OCI-LY3 (cell line): ENCODE measurements at regions not wholly inside any gene's neighbourhood (a gene's known extent, or its start where the extent isn't known, plus 50 kb on each side); places are given as distances from the start of the nearest gene placed in this dataset.

Experiments used
- EZH2phosphoT487 ChIP-seq: fragments of 200-600 bp; shearing (Covaris generic); IDR thresholded peaks from 2 replicates; pipeline ENCODE4 v1.6.1; 2018; ENCODE audit warnings: antibody characterized with exemption, mixed run types, low read depth
- TF ChIP-seq, protein P1 (sequence below): fragments of 200-600, 300-600 bp; sonication (generic); IDR thresholded peaks from 2 replicates; pipeline ENCODE4 v1.5.1; 2014; ENCODE audit warnings: antibody characterized with exemption, low read length, low read depth

- TF ChIP-seq, protein P1, sequence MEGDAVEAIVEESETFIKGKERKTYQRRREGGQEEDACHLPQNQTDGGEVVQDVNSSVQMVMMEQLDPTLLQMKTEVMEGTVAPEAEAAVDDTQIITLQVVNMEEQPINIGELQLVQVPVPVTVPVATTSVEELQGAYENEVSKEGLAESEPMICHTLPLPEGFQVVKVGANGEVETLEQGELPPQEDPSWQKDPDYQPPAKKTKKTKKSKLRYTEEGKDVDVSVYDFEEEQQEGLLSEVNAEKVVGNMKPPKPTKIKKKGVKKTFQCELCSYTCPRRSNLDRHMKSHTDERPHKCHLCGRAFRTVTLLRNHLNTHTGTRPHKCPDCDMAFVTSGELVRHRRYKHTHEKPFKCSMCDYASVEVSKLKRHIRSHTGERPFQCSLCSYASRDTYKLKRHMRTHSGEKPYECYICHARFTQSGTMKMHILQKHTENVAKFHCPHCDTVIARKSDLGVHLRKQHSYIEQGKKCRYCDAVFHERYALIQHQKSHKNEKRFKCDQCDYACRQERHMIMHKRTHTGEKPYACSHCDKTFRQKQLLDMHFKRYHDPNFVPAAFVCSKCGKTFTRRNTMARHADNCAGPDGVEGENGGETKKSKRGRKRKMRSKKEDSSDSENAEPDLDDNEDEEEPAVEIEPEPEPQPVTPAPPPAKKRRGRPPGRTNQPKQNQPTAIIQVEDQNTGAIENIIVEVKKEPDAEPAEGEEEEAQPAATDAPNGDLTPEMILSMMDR: no peak
- TF ChIP-seq EZH2phosphoT487: no peak
These were observed 1069.4 kb upstream of the ADGRL2 start for GRCh38 chr1:80731241-80731894.
